ENCODE measurements at regions not wholly inside any gene's neighbourhood (a gene's known extent, or its start where the extent isn't known, plus 50 kb on each side); places are given as distances from the start of the nearest gene placed in this dataset.
"Not testable (repeated sequence)": the region's sequence is repeated elsewhere in the genome, so short reads cannot be mapped to it uniquely, and the experiment has no call there.

DNA sequence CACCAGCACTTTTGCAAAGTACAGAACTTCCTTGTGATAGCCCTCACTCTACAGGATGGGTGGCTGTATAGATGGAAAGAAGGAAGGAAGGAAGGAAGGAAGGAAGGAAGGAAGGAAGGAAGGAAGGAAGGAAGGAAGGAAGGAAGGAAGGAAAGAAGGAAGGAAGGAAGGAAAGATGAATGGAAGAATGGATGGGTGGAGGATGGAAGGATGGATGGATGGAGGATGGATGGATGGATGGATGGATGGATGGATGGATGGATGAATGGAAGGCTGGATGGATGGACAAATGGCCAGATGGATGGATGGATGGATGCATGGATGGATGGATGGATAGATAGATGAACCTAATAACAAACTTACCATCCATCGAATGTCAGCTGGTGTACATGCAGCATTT, 256.9 kb downstream of the ANKRD60 start:
- DNase-seq = not testable (repeated sequence)

- DNase-seq = no peak
These were observed 257.6 kb downstream of the ANKRD60 start for GRCh38 chr20:57970856-57971255.

DNA sequence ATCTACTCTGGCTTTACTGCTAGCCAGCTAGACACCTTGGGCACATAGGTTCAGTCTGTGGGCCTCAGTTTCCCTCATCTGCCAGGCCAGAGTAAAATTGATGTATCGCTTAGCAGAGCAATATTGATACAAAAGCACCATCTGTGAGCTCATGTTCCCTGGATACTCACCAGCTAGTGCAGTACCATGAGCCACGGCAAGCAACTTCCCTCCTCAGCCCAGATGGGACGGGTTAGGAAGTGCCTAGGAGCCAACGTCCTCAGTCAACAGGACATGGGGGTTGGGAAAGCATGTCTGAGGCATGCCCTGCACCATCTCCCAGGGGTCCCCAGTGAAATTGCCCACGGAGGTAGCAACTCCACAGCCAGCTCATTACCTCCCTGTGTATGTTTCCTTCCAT, 258.3 kb downstream of the ANKRD60 start:
- DNase-seq = no peak

- DNase-seq = no peak
These were observed 258.3 kb upstream of the PMEPA1 start for GRCh38 chr20:57968120-57968519.

GRCh38 chr20:57967364-57967763, 257.5 kb upstream of the PMEPA1 start:
- DNase-seq = no peak

- no peak for DNase-seq
These were observed 256.8 kb upstream of the PMEPA1 start for GRCh38 chr20:57966620-57967019.

- DNase-seq = no peak
These were observed 255.6 kb upstream of the PMEPA1 start for GRCh38 chr20:57965441-57965840.

- no peak for DNase-seq
These were observed 254.4 kb upstream of the PMEPA1 start for GRCh38 chr20:57964011-57964862.

- DNase-seq = no peak
These were observed 251.2 kb upstream of the PMEPA1 start for GRCh38 chr20:57960803-57961575.

DNA sequence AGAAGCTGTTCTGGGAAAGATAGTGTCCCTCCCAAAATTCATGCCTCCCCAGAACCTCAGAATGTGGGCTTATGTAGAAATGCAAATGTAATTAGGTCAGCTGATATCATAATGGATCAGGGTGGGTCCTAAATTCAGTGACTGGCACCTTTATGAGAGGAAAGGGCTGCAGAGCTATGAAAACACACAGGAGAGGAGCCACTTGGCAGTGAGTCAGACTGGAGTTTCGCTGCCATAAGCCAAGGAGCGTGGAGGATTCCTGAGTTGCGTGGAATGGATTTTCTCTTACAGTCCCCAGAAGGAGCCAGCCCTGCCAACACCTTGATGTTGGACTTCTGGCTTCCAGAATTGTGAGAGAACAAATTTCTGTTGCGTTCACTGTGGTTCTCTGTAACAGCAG, 249.8 kb upstream of the PMEPA1 start:
- DNase-seq = no peak

DNA sequence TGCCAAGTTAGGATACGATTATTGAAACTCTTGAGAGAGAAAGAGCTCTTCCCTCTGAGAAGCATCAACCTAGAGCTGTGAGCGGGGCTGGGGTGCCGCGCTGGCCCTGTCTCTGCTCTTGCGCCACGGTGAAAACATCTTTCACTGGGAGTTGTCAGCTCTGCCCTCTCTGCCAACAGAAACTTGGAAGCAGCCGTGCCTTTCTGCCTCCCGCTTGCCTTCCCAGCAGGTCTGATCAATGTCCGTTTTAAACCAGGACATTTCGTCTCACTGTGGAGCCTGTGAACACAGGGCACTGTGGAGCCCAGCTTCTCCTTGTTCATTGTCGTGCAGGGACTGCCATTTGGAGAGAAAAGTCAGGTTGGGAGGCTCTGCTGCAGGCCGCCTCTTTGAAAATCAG, 249.2 kb upstream of the PMEPA1 start:
- no peak for DNase-seq

DNA sequence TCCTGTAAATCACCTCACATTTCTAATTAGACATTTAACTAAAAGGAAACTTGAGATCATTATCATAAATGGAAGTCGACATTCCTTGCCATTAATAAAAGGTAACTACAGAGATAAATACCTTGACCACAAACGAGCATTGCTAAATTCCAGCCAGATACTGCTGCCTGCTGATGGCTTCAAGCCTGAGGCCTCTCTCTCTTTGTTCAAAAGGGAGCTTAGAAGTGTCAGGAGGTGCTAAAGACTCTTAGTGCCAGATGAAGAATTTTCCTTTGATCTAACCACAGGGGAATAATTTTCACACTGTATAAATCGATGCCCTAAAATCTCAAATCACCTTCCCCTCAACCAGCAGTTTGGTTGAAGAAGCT, 248.2 kb upstream of the PMEPA1 start:
- no peak for DNase-seq

GRCh38 chr20:57957411-57958049, 247.7 kb upstream of the PMEPA1 start:
- DNase-seq = peak; percentile 49

DNA sequence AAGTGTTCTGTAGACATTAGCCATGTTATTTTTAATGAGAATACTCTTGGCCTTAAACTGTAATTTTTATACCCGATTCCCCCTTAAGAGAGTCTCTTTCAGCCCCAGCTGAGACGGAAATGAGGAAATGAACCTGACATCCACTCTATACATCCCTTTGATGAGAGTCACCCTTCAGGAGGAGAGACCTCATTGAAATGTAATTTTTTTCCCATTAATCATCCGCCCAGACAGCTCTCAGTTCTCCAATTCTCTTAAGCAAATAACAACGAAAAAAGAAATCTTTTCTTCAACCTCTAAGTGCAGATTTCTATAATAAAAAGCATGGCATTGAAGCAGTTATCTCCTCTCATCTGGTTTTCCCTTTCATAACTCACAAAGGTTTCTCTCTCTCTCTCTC, 243.8 kb upstream of the PMEPA1 start:
- DNase-seq = no peak

DNA sequence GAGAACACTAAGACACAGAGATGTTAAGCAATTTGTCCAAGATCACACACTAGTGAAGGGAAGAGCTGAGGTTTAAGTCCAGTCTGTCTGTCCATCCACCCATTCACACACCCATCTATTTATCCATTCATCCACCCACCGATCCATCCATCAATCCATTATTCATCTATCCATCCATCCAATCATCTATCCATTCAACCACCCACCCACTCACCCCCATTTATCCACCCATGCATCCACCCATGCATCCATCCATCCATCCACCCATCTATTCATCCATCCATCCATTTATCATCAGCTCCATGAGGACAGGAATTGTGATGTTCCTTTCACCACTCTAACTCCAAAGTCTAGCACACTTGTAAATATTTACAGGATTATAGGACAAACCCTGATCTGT, 242.3 kb upstream of the PMEPA1 start:
- DNase-seq = no peak

DNA sequence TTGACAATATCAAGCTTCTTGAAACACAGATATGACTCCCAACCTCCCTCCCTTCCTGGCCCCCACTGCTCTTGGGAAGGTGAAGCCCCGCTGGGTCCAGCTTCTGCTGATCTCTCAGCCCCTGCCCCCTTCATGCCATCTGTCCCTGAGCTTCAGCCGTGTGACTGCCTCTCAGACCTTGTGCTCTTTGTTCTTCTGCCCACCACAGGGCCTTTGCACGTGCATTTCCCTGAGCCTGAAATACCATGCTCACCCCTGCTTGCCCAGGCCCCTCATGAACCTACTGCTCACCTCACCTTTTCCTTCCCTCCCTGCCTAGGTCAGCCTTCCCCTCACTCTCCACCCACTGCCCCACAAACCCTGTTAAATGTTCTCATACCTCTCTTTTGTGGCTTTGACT, 241.7 kb upstream of the PMEPA1 start:
- no peak for DNase-seq

DNA sequence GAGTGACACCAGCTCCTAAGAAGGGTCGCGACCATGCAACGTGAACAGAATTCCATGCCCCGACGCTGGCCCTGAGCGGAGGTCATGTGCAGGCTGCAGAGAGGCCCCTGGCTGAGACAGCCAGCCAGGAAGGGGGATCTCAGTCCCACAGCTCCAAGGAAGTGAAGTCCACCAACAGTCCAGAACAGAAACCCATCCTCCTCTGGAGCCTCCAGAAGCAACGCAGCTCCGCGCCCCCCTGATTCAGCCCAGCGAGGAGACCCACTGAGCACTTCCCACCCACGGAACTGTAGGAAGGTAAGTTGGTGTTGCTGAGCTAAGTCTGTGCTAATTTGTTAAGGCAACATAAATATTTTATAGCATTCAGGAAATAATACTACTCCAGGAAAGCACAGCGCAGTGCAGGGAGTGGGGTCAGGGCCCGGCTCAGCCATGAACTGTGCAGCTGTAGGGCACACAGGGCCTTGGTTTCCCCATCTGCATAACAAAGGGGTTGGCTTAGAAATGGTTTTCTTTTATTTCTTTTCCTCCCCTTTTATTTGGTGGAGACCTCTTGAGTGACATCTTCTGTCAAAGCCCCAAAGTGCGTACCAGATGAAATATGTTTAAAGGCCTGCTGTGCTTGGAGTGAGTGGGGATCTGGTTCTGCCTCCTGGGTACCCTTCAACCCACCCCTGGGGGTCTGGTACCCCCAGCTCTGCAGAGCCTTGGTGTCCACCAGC, 241.1 kb upstream of the PMEPA1 start:
- DNase-seq = no peak

DNA sequence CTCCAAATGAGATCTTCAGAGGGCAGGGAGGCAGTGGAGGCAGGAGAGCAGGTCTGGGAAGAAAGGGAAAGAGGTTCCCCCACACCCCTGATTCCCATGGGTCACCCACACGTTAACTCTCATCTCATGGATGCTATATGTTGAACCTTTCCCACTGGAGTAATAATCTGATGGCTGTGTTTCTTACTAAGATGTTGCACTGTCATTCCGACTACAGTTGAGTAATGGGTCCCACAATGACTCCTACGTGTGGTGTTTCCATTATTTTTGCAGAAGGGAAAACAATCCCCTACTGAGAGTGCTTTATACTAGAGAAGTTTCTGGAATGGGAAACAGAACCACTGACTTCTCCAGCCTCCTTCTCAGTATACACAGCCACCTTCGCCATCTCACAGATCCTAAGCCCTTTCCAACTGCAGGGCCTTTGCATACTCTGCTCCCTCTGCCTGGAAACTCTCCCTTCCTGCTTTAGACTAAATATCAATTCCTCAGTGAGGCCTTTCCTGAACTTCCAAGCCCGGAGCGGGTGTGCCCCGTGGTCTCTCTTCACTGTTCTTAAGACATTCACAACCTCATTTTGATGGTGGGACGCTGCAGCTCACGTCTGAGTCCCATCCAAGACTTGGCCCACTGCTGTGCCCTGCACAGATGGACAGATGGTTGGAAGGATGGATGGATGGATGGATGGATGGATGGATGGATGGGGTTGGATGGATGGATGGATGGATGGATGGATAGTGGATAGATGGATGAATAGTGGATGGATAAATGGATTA, 238.6 kb upstream of the PMEPA1 start:
- no peak for DNase-seq

GRCh38 chr20:57947421-57948179, 237.8 kb upstream of the PMEPA1 start:
- DNase-seq = peak; percentile 46

GRCh38 chr20:57946559-57947315, 236.9 kb upstream of the PMEPA1 start:
- DNase-seq = no peak

Measured in renal pelvis (tissue), 1 donor.